ENCODE measurements at regions not wholly inside any gene's neighbourhood (a gene's known extent, or its start where the extent isn't known, plus 50 kb on each side); places are given as distances from the start of the nearest gene placed in this dataset.

DNA sequence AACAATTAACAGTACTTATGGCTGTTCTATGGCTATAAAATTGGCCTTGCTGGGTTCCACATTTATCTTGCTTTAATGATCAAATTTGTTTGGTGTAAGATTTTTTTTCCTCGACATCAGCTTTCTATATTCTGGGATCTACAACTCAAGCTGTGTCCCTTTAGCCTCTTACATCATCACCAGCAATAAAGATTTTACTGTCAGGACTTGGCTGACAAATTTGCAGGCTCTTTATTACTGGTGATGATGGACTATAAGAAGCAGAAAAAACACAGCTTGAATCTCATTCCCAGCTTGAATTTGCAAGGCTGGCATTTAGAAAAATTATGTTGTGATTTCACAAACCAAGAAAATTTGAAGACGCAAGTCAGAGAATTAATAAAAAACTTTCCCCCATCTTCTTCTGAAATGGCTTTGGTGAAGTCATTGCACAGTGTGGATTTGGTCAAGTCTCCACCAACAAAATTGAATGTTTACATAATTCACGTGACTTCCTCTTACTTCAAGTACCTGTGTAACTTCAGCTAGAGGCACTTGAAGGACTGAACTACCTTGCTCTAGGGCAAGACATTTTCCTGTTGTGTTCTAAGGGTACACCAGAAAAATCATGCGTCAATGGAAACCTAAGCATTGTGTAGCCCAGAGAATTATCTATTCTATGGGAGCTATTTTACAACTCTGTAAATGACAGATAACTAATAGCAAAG lies 175.0 kb downstream of the CBLN4 start:
- no peak for TF ChIP-seq CREB1 (CRISPR knock-in tag; IDR thresholded peaks at IDR 0.05; ENCODE audit: low read depth)
- TF ChIP-seq, protein P1, sequence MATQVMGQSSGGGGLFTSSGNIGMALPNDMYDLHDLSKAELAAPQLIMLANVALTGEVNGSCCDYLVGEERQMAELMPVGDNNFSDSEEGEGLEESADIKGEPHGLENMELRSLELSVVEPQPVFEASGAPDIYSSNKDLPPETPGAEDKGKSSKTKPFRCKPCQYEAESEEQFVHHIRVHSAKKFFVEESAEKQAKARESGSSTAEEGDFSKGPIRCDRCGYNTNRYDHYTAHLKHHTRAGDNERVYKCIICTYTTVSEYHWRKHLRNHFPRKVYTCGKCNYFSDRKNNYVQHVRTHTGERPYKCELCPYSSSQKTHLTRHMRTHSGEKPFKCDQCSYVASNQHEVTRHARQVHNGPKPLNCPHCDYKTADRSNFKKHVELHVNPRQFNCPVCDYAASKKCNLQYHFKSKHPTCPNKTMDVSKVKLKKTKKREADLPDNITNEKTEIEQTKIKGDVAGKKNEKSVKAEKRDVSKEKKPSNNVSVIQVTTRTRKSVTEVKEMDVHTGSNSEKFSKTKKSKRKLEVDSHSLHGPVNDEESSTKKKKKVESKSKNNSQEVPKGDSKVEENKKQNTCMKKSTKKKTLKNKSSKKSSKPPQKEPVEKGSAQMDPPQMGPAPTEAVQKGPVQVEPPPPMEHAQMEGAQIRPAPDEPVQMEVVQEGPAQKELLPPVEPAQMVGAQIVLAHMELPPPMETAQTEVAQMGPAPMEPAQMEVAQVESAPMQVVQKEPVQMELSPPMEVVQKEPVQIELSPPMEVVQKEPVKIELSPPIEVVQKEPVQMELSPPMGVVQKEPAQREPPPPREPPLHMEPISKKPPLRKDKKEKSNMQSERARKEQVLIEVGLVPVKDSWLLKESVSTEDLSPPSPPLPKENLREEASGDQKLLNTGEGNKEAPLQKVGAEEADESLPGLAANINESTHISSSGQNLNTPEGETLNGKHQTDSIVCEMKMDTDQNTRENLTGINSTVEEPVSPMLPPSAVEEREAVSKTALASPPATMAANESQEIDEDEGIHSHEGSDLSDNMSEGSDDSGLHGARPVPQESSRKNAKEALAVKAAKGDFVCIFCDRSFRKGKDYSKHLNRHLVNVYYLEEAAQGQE (IDR thresholded peaks at IDR 0.05; ENCODE audit: unreplicated experiment) = no peak
- no peak for TF ChIP-seq EZH2phosphoT487 (IDR thresholded peaks at IDR 0.05; ENCODE audit: unreplicated experiment)
- TF ChIP-seq, protein P2, sequence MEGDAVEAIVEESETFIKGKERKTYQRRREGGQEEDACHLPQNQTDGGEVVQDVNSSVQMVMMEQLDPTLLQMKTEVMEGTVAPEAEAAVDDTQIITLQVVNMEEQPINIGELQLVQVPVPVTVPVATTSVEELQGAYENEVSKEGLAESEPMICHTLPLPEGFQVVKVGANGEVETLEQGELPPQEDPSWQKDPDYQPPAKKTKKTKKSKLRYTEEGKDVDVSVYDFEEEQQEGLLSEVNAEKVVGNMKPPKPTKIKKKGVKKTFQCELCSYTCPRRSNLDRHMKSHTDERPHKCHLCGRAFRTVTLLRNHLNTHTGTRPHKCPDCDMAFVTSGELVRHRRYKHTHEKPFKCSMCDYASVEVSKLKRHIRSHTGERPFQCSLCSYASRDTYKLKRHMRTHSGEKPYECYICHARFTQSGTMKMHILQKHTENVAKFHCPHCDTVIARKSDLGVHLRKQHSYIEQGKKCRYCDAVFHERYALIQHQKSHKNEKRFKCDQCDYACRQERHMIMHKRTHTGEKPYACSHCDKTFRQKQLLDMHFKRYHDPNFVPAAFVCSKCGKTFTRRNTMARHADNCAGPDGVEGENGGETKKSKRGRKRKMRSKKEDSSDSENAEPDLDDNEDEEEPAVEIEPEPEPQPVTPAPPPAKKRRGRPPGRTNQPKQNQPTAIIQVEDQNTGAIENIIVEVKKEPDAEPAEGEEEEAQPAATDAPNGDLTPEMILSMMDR (conservative IDR thresholded peaks at IDR 0.05; ENCODE audit: low read depth in 2 of 2) = no peak
- TF ChIP-seq ZNF331 (CRISPR knock-in tag; IDR thresholded peaks at IDR 0.05; ENCODE audit: low read depth) = no peak
- no peak for TF ChIP-seq JUNB (IDR thresholded peaks at IDR 0.05; ENCODE audit: unreplicated experiment)
- no peak for TF ChIP-seq POLR2AphosphoS5 (IDR thresholded peaks at IDR 0.05; ENCODE audit: low read depth)
- TF ChIP-seq, protein P3, sequence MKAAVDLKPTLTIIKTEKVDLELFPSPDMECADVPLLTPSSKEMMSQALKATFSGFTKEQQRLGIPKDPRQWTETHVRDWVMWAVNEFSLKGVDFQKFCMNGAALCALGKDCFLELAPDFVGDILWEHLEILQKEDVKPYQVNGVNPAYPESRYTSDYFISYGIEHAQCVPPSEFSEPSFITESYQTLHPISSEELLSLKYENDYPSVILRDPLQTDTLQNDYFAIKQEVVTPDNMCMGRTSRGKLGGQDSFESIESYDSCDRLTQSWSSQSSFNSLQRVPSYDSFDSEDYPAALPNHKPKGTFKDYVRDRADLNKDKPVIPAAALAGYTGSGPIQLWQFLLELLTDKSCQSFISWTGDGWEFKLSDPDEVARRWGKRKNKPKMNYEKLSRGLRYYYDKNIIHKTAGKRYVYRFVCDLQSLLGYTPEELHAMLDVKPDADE (IDR thresholded peaks at IDR 0.05) = no peak

Measured in GM23338 (cell line).